A673 (cell line): ENCODE measurements at regions not wholly inside any gene's neighbourhood (a gene's known extent, or its start where the extent isn't known, plus 50 kb on each side); places are given as distances from the start of the nearest gene placed in this dataset.
A peak's percentile ranks its signal among the peaks of the same experiment; 100 is the strongest.

Experiments
- BruUV-seq: library from RNA; stranded (reverse); fragments of 400-500 nt; replicated peaks from 2 replicates; lab custom pipeline; 2021; lab: Mats Ljungman, UMichigan
- CTCF ChIA-PET: fragments of 300-600 bp; sonication (Branson Sonifier 250); formaldehyde crosslinking; loops from one replicate; lab custom pipeline; 2022; ENCODE audit warnings: antibody characterized with exemption; lab: Charles Lee
- POLR2A ChIA-PET: fragments of 300-600 bp; sonication (Branson Sonifier 250); formaldehyde crosslinking; loops from one replicate; lab custom pipeline; 2022; ENCODE audit warnings: antibody characterized with exemption; ENCODE audit not compliant: low non-redundant PET; lab: Charles Lee
- DNase-seq: peaks from one replicate; pipeline ENCODE4 v3.0.0-alpha.2; 2015; ENCODE audit warnings: low spot score
- H3K27ac ChIP-seq: fragments of 200-600 bp; sonication (generic); 2 replicates; pipeline ENCODE4 v1.5.1; 2016; ENCODE audit warnings: mixed run types, low read depth, mild to moderate bottlenecking, mixed read lengths, antibody characterized with exemption, low read length; ENCODE audit not compliant: poor library complexity, severe bottlenecking
- H3K27me3 ChIP-seq: fragments of 200-600 bp; sonication (generic); replicated peaks from 2 replicates; pipeline ENCODE4 v1.6.1; 2017; ENCODE audit warnings: mixed run types, low read depth, mild to moderate bottlenecking, mixed read lengths, antibody characterized with exemption, low read length; ENCODE audit not compliant: insufficient read depth, poor library complexity
- H3K36me3 ChIP-seq: fragments of 200-600 bp; sonication (generic); 2 replicates; pipeline ENCODE4 v1.6.1; 2016; ENCODE audit warnings: mixed run types, mild to moderate bottlenecking, mixed read lengths, antibody characterized with exemption, low read length; ENCODE audit not compliant: insufficient read depth, poor library complexity, severe bottlenecking
- H3K4me1 ChIP-seq: fragments of 200-600 bp; sonication (generic); 2 replicates; pipeline ENCODE4 v1.6.1; 2017; ENCODE audit warnings: mixed run types, mild to moderate bottlenecking, mixed read lengths, antibody characterized with exemption, low read length; ENCODE audit not compliant: insufficient read depth, poor library complexity, severe bottlenecking
- H3K4me3 ChIP-seq: fragments of 200-600 bp; sonication (generic); 2 replicates; pipeline ENCODE4 v1.5.1; 2016; ENCODE audit warnings: low read depth, mixed run types, mild to moderate bottlenecking, mixed read lengths, low read length; ENCODE audit not compliant: poor library complexity, severe bottlenecking
- H3K9me3 ChIP-seq: fragments of 200-600 bp; sonication (generic); 2 replicates; pipeline ENCODE4 v1.6.1; 2016; ENCODE audit warnings: mixed run types, low read depth, mild to moderate bottlenecking, mixed read lengths, antibody characterized with exemption, low read length; ENCODE audit not compliant: poor library complexity, severe bottlenecking
- EZH2 ChIP-seq: fragments of 200-600 bp; sonication (generic); IDR thresholded peaks from 2 replicates; pipeline ENCODE4 v1.6.1; 2017; ENCODE audit warnings: borderline replicate concordance, low read depth, mild to moderate bottlenecking, mixed read lengths, antibody characterized with exemption, low read length; ENCODE audit not compliant: poor library complexity, severe bottlenecking
- intact Hi-C: fragments of 100-400 bp; cut with micrococcal nuclease; formaldehyde crosslinking; loops from one replicate; pipeline ENCODE4 v1.10.0; 2022; ENCODE audit not compliant: unreplicated experiment
- TF ChIP-seq, protein P1 (sequence below): fragments of 300-800, 200-600 bp; sonication (generic); conservative IDR thresholded peaks from 2 replicates; pipeline ENCODE4 v1.5.1; 2017; ENCODE audit warnings: low read depth, mild to moderate bottlenecking, antibody characterized with exemption, low read length, moderate library complexity, mixed read lengths

DNA sequence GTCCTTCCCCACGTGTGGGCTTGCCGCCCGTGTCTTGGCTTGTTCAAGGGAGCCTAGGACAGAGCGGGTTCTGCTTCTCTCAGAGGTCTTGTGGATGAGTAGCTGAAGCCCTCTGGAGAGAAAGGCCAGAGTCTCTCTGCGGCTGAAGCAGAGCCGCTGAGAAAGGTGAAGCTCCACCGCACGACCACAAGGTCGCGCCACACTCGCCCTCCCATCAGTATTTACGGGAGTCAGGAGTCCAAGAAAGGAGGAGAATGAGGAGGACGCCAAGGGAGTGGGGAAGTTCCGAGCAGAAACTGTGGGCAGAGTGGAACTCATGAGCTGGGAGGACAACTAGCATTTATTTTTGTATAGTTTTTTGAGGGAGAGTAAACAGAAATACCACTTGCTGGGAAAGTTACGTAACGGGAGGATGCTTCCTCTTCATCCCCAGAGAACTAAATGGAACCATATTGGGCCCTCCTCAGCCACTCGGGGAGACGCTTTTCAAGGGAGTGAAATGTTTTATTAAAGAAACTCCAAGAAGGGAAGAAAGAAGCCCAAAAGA lies 51.6 kb upstream of the HAO2 start:
- DNase-seq: no peak
- CTCF ChIA-PET: no interaction called here
- BruUV-seq: no TSS peak

DNA sequence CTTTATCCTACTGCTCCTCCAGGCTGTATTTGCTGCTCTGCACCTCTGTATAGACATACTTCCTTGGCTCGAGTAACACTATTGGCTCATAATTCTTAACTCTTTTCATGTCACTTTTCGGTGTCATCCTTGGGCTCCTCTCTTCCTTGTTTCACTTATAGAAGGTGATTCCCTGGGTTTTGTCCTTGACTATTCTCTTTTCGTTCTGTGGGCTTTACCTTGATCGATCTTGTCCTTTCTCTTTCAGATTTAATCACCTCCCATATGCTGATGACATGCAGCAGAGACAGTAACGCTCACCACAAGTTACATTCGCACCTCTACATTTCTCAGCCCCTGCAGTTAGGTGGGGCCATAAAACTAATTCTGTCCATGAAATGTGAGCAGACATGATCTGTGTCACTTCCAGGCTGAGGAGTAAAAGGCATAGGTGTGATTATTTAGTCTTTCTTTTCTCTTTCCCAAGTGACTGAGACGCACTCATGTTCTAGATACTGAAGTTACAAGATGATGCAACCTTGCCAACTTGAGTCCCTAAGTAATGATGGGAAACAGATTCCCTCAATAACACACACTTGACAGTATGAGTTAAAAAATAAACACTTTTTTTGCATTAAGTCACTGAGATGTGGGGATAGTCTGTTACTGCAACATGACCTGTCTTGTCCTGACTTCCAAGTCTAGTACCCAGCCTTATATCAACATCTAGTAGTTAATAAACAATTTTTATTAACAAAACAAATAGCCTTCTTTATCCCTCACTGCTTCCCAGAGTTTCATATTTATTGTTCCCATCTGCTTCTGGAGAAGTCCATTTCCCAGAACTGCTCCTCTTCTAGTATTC lies 49.9 kb upstream of the HAO2 start:
- ChIA-PET CTCF (no interaction called here), POLR2A (no interaction called here)
- no peak overlapping the region for H3K4me3 ChIP-seq
- no peaks in the 10 kb centered on the region for H3K27me3 ChIP-seq
- intact Hi-C loops: no loop called here
- DNase-seq: no peak
- TF ChIP-seq, protein P1, sequence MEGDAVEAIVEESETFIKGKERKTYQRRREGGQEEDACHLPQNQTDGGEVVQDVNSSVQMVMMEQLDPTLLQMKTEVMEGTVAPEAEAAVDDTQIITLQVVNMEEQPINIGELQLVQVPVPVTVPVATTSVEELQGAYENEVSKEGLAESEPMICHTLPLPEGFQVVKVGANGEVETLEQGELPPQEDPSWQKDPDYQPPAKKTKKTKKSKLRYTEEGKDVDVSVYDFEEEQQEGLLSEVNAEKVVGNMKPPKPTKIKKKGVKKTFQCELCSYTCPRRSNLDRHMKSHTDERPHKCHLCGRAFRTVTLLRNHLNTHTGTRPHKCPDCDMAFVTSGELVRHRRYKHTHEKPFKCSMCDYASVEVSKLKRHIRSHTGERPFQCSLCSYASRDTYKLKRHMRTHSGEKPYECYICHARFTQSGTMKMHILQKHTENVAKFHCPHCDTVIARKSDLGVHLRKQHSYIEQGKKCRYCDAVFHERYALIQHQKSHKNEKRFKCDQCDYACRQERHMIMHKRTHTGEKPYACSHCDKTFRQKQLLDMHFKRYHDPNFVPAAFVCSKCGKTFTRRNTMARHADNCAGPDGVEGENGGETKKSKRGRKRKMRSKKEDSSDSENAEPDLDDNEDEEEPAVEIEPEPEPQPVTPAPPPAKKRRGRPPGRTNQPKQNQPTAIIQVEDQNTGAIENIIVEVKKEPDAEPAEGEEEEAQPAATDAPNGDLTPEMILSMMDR: no peak
- TF ChIP-seq EZH2: no peak
- no peaks in the 10 kb centered on the region for H3K4me1 ChIP-seq
- no TSS peak for BruUV-seq
- no peaks in the 10 kb centered on the region for H3K36me3 ChIP-seq
- no peak overlapping the region for H3K27ac ChIP-seq
- no peaks in the 10 kb centered on the region for H3K9me3 ChIP-seq

More for the DNA sequence above, 51.6 kb upstream of the HAO2 start:
- TF ChIP-seq, protein P1: peak; percentile 35; the same call in 1 of the 2 replicates
- no peak for TF ChIP-seq EZH2
- H3K4me1 ChIP-seq: no peaks in the 10 kb centered on the region
- POLR2A ChIA-PET: no interaction called here
- no peak overlapping the region for H3K4me3 ChIP-seq
- H3K36me3 ChIP-seq: no peaks in the 10 kb centered on the region
- H3K27me3 ChIP-seq: no peaks in the 10 kb centered on the region
- intact Hi-C loops: no loop called here
- H3K27ac ChIP-seq: no peak overlapping the region
- no peaks in the 10 kb centered on the region for H3K9me3 ChIP-seq
